HEK293T (cell line): ENCODE measurements at regions not wholly inside any gene's neighbourhood (a gene's known extent, or its start where the extent isn't known, plus 50 kb on each side); places are given as distances from the start of the nearest gene placed in this dataset.

Source experiments
- CTCF ChIA-PET: fragments of 350-600 bp; formaldehyde crosslinking; extraction: SDS; loops from one replicate; lab custom pipeline; 2021; ENCODE audit warnings: antibody characterized with exemption, inconsistent platforms; lab: Yijun Ruan, JAX
- POLR2A ChIA-PET: fragments of 350-600 bp; formaldehyde crosslinking; extraction: SDS; loops from one replicate; lab custom pipeline; 2020; ENCODE audit warnings: antibody characterized with exemption, inconsistent platforms; lab: Yijun Ruan, JAX
- DNase-seq: peaks from one replicate; pipeline ENCODE4 v3.0.0; 2012; ENCODE audit warnings: mixed read lengths; ENCODE audit errors: extremely low spot score
- ARNT ChIP-seq: fragments of 450-650 bp; IDR thresholded peaks from 2 replicates; pipeline ENCODE4 v1.6.1; 2017; ENCODE audit warnings: mild to moderate bottlenecking
- BHLHE40 ChIP-seq: fragments of 450-650 bp; IDR thresholded peaks from 2 replicates; pipeline ENCODE4 v1.6.1; 2016; ENCODE audit warnings: mild to moderate bottlenecking, moderate library complexity, borderline replicate concordance
- CTBP1 ChIP-seq: fragments of 450-650 bp; IDR thresholded peaks from 2 replicates; pipeline ENCODE4 v1.6.1; 2016; ENCODE audit warnings: borderline replicate concordance
- ELF4 ChIP-seq: fragments of 450-650 bp; IDR thresholded peaks from 2 replicates; pipeline ENCODE4 v1.6.1; 2017; ENCODE audit warnings: antibody characterized with exemption
- FOXA1 ChIP-seq: fragments of 450-650 bp; IDR thresholded peaks from 2 replicates; pipeline ENCODE4 v1.6.1; 2016; ENCODE audit warnings: mild to moderate bottlenecking
- FOXK2 ChIP-seq: fragments of 450-650 bp; IDR thresholded peaks from 2 replicates; pipeline ENCODE4 v1.6.1; 2016; ENCODE audit warnings: mild to moderate bottlenecking
- FOXM1 ChIP-seq: fragments of 450-650 bp; IDR thresholded peaks from 2 replicates; pipeline ENCODE4 v1.6.1; 2017; ENCODE audit warnings: mild to moderate bottlenecking, borderline replicate concordance
- HDGF ChIP-seq: fragments of 450-650 bp; IDR thresholded peaks from 2 replicates; pipeline ENCODE4 v1.6.1; 2017; ENCODE audit warnings: antibody characterized with exemption, borderline replicate concordance
- L3MBTL2 ChIP-seq: fragments of 450-650 bp; conservative IDR thresholded peaks from 2 replicates; pipeline ENCODE4 v1.6.1; 2016; ENCODE audit warnings: mild to moderate bottlenecking
- LEF1 ChIP-seq: fragments of 450-650 bp; IDR thresholded peaks from 2 replicates; pipeline ENCODE4 v1.6.1; 2017; ENCODE audit warnings: mild to moderate bottlenecking, borderline replicate concordance
- NFRKB ChIP-seq: fragments of 450-650 bp; IDR thresholded peaks from 2 replicates; pipeline ENCODE4 v1.6.1; 2016; ENCODE audit warnings: mild to moderate bottlenecking, moderate library complexity
- SP1 ChIP-seq: fragments of 450-650 bp; IDR thresholded peaks from 2 replicates; pipeline ENCODE4 v1.6.1; 2017
- SUZ12 ChIP-seq: fragments of 450-650 bp; IDR thresholded peaks from 2 replicates; pipeline ENCODE4 v1.6.1; 2016; ENCODE audit warnings: mild to moderate bottlenecking
- TARDBP ChIP-seq: fragments of 450-650 bp; IDR thresholded peaks from 2 replicates; pipeline ENCODE4 v1.6.1; 2016
- ZNF384 ChIP-seq: fragments of 450-650 bp; IDR thresholded peaks from 2 replicates; pipeline ENCODE4 v1.6.1; 2016
- TF ChIP-seq, protein P1 (sequence below): fragments of 450-650 bp; IDR thresholded peaks from 2 replicates; pipeline ENCODE4 v1.6.1; 2016

DNA sequence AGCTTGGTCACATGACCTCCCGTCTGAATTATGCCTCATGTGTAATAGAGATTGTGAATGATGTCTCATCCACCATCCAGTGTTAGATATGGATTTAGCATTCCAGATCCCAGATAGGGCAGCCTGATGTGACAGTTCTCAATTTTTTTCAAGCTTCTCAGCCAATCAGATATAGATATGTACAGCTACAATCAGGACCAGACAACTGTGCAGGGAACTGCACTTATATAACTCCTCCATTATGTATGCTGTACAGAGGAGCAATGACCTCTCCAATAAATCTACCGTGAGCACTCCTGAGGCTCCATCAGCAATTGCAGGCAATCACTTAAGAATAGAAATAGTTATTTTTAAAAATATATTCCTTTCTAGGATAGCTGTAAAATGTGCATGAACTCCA lies 722.8 kb upstream of the SOX9 start:
- CTCF ChIA-PET, result interaction anchor here (0.6 to 0.8 kb wide), 2 partner anchors 18 to 175 kb away, joined by 3 to 4 read pairs; no protein-coding TSS in a partner anchor
- DNase-seq, result no peak
- POLR2A ChIA-PET, result no interaction called here
- TF ChIP-seq L3MBTL2, result no peak
- TF ChIP-seq NFRKB, result no peak
- TF ChIP-seq HDGF, result no peak
- TF ChIP-seq, protein P1, sequence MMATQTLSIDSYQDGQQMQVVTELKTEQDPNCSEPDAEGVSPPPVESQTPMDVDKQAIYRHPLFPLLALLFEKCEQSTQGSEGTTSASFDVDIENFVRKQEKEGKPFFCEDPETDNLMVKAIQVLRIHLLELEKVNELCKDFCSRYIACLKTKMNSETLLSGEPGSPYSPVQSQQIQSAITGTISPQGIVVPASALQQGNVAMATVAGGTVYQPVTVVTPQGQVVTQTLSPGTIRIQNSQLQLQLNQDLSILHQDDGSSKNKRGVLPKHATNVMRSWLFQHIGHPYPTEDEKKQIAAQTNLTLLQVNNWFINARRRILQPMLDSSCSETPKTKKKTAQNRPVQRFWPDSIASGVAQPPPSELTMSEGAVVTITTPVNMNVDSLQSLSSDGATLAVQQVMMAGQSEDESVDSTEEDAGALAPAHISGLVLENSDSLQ, result no peak
- no peak for TF ChIP-seq FOXK2
- no peak for TF ChIP-seq FOXA1
- TF ChIP-seq ELF4, result no peak
- TF ChIP-seq FOXM1, result no peak
- no peak for TF ChIP-seq LEF1
- no peak for TF ChIP-seq CTBP1
- no peak for TF ChIP-seq BHLHE40
- TF ChIP-seq SP1, result no peak
- TF ChIP-seq SUZ12, result no peak
- no peak for TF ChIP-seq TARDBP
- TF ChIP-seq ZNF384, result no peak
- no peak for TF ChIP-seq ARNT

DNA sequence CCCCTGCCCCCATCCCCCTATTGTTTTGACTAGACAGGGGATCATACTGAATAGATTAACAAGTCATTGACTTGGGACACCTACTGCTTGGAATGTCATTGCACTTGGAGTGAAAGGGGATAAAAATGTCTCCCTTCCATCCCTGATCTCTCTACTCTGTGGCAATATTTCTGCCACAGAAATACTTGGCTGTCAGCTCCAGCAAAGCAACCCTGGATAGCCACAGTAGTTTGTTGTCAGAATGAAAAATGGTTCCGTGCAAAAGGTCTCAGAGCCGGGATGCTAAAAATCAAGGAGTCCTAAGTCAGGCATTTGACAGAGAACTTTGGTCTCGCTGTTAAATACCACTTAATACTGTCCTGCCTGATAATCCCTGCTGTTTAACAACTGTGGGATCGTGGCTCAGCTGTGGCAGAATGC lies 722.0 kb upstream of the SOX9 start:
- peak; percentile 44 for DNase-seq
- TF ChIP-seq ELF4 (no peak), ARNT (peak; percentile 99), FOXA1 (no peak), LEF1 (0 out of 2 replicates have a peak, but pooled peaks have one; percentile 31), FOXM1 (no peak), L3MBTL2 (no peak), BHLHE40 (no peak), TARDBP (no peak), CTBP1 (peak; percentile 93), SUZ12 (no peak), FOXK2 (no peak), SP1 (no peak)
- TF ChIP-seq, protein P1, result peak; percentile 97
- CTCF ChIA-PET, result interaction anchor here (0.6 to 0.8 kb wide), 2 partner anchors 18 to 176 kb away, joined by 3 to 4 read pairs; no protein-coding TSS in a partner anchor
- POLR2A ChIA-PET, result interaction anchor here (0.6 kb wide), 1 partner anchor 42 kb away, joined by 3 read pairs; no protein-coding TSS in a partner anchor

DNA sequence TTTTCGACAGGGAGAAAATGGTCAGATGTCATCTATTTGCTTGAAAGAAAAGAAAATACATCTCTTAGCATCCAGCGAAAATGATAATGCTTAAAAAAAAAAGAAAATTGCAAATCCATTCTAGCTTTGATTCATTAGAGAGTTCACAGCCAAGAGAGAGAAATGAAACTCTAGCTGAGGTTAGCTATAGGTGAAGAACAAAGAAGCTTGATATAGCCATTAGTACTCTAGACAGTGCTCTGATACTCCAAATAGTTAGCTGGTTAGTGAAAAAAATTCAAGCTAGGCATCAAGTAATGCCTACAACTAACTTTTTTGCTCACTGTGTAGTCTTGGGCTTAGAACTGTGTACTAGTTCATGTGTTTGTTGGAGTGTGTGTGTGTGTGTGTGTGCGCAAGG lies 721.6 kb upstream of the SOX9 start:
- ChIA-PET CTCF (no interaction called here), POLR2A (interaction anchor here (0.6 to 0.9 kb wide), 2 partner anchors 16 to 41 kb away, joined by 3 read pairs; no protein-coding TSS in a partner anchor)
- no peak for TF ChIP-seq ELF4
- no peak for TF ChIP-seq FOXA1
- no peak for TF ChIP-seq FOXM1
- TF ChIP-seq CTBP1, result no peak
- TF ChIP-seq NFRKB, result no peak
- TF ChIP-seq, protein P1, result no peak
- TF ChIP-seq SP1, result no peak
- no peak for TF ChIP-seq ZNF384
- TF ChIP-seq SUZ12, result no peak
- TF ChIP-seq LEF1, result no peak
- DNase-seq, result no peak

DNA sequence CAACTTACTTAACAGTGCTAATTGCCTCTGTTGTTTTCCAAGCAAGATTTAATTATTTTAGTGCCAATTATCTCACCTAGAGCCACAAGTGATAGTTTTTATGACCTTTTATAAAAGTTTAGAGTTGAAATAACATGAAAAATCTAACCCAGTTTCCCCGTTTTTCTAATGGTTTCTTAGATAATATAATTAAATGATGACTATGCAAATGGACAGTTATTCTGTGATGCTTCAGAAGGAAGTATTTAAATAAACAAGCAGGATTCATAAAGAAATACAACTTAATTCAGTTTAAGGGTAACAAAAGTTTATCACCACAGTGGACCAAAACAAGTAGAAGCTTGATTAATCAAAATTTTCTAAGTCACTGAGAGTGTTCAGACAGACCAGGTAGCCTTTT lies 721.2 kb upstream of the SOX9 start:
- POLR2A ChIA-PET, result interaction anchor here (0.9 kb wide), 1 partner anchor 16 kb away, joined by 3 read pairs; no protein-coding TSS in a partner anchor
- no peak for DNase-seq
- CTCF ChIA-PET, result no interaction called here
- TF ChIP-seq SP1 (no peak), TARDBP (no peak), FOXK2 (no peak)

DNA sequence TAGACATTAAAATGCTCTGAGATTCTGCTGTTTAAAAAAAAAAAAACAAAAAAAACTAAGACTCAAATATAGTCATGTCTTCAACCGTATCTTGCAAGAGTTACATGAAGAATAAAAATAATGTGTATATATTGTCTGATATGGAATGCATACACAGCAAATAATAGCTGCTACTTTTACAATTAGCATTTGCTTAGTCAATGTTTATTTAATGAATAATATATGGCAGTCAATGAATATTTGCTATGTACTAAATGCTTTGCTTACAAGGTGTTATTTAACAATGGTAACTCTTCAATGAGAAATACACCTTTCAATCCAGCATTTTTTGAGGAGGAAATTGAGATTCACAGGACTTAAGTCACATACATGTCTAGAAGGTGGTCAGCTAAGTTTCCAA lies 718.8 kb upstream of the SOX9 start:
- TF ChIP-seq TARDBP, result no peak
- TF ChIP-seq SP1, result no peak
- TF ChIP-seq L3MBTL2, result no peak
- no peak for TF ChIP-seq ELF4
- TF ChIP-seq LEF1, result no peak
- TF ChIP-seq, protein P1, result no peak
- TF ChIP-seq HDGF, result no peak
- no peak for TF ChIP-seq FOXM1
- TF ChIP-seq ZNF384, result no peak
- no peak for TF ChIP-seq NFRKB
- no peak for TF ChIP-seq FOXK2
- TF ChIP-seq SUZ12, result no peak
- ChIA-PET POLR2A (no interaction called here), CTCF (no interaction called here)
- DNase-seq, result no peak

DNA sequence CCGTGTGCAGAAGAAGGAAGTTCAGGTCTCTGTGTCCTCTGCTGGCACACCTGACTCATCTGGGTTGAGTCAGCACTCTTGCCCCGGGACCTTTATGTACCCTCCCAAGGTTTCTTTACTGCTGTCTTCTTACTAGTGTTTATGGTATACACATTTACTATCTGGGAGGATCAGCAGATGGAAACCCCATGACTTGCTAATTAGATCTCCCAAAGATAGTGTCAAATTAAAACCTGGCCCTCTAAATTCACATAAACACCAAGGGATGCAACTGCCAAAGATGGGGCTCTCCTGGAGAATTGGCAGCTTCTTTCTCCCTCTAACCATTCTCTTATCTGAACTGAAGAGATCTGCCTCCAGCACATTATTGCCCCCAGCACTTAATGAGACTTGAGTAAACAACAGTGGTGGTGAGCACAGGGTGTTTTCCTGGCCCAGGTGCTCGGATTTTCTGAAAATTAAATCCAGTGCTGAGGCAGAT lies 718.1 kb upstream of the SOX9 start:
- ChIA-PET CTCF (no interaction called here), POLR2A (no interaction called here)
- no peak for DNase-seq
- no peak for TF ChIP-seq TARDBP
- TF ChIP-seq NFRKB, result no peak
- TF ChIP-seq SUZ12, result no peak
- TF ChIP-seq FOXA1, result no peak
- no peak for TF ChIP-seq ELF4
- TF ChIP-seq LEF1, result no peak
- TF ChIP-seq CTBP1, result no peak
- TF ChIP-seq BHLHE40, result no peak
- TF ChIP-seq, protein P1, result no peak
